IMR-90 (cell line): ENCODE measurements at regions not wholly inside any gene's neighbourhood (a gene's known extent, or its start where the extent isn't known, plus 50 kb on each side); places are given as distances from the start of the nearest gene placed in this dataset.
A peak's percentile ranks its signal among the peaks of the same experiment; 100 is the strongest.

Source experiments
- ATAC-seq: fragments of 200-7000 bp; cut with Tn5 transposase; 2 replicates; pipeline ENCODE4 v1.9.1; 2020; ENCODE audit warnings: low read depth, mild to moderate bottlenecking, moderate library complexity
- BruUV-seq: library from RNA; stranded (reverse); fragments of 400-500 nt; replicated peaks from 2 replicates; lab custom pipeline; 2021; lab: Mats Ljungman, UMichigan
- CTCF ChIA-PET: fragments of 300-600 bp; formaldehyde crosslinking; extraction: SDS; loops from one replicate; lab custom pipeline; 2021; ENCODE audit warnings: antibody characterized with exemption; lab: Yijun Ruan, JAX
- POLR2A ChIA-PET: fragments of 300-600 bp; sonication (Branson Sonifier 250); formaldehyde crosslinking; loops from one replicate; lab custom pipeline; 2022; ENCODE audit warnings: antibody characterized with exemption; ENCODE audit not compliant: unreplicated experiment; lab: Charles Lee
- DNase-seq: peaks from one replicate; pipeline ENCODE4 v3.0.0; 2013
- H2AFZ ChIP-seq: replicated peaks from 2 replicates; pipeline ENCODE3; 2013; ENCODE audit warnings: low read length, mild to moderate bottlenecking; ENCODE audit not compliant: poor library complexity
- H2AK5ac ChIP-seq: 2 replicates; pipeline ENCODE4 v1.6.1; 2013; ENCODE audit warnings: low read depth, low read length, inconsistent platforms
- H2AK9ac ChIP-seq: replicated peaks from 2 replicates; pipeline ENCODE3; 2013; ENCODE audit warnings: mild to moderate bottlenecking, low read depth, low read length, moderate library complexity; ENCODE audit not compliant: poor library complexity
- H2BK120ac ChIP-seq: 2 replicates; pipeline ENCODE4 v1.6.1; 2013; ENCODE audit warnings: low read depth, low read length, inconsistent platforms
- H2BK15ac ChIP-seq: 3 replicates; pipeline ENCODE4 v1.6.1; 2013; ENCODE audit warnings: low read depth, low read length, inconsistent platforms
- H2BK20ac ChIP-seq: 2 replicates; pipeline ENCODE4 v1.6.1; 2013; ENCODE audit warnings: low read depth, mild to moderate bottlenecking, inconsistent platforms, low read length, moderate library complexity
- H2BK5ac ChIP-seq: 2 replicates; pipeline ENCODE4 v1.6.1; 2013; ENCODE audit warnings: mild to moderate bottlenecking, low read depth, low read length, inconsistent platforms; ENCODE audit not compliant: poor library complexity, severe bottlenecking
- H3K14ac ChIP-seq: replicated peaks from 2 replicates; pipeline ENCODE4 v1.6.1; 2013; ENCODE audit warnings: low read depth, low read length, inconsistent platforms
- H3K18ac ChIP-seq: 2 replicates; pipeline ENCODE4 v1.6.1; 2013; ENCODE audit warnings: low read depth, low read length, control low read depth
- H3K23ac ChIP-seq: 2 replicates; pipeline ENCODE4 v1.6.1; 2013; ENCODE audit warnings: low read depth, low read length, inconsistent platforms
- H3K27ac ChIP-seq: 2 replicates; pipeline ENCODE4 v1.5.1; 2013; ENCODE audit warnings: mild to moderate bottlenecking, control low read depth, low read length; ENCODE audit not compliant: insufficient read depth
- H3K27me3 ChIP-seq: 2 replicates; pipeline ENCODE4 v1.6.1; 2013; ENCODE audit warnings: low read length; ENCODE audit not compliant: control insufficient read depth, insufficient read depth
- H3K36me3 ChIP-seq: 2 replicates; pipeline ENCODE4 v1.6.1; 2013; ENCODE audit warnings: low read length, mixed read lengths; ENCODE audit not compliant: control insufficient read depth, insufficient read depth
- H3K4ac ChIP-seq: 2 replicates; pipeline ENCODE4 v1.6.1; 2013; ENCODE audit warnings: low read depth, low read length, inconsistent platforms
- H3K4me1 ChIP-seq: 2 replicates; pipeline ENCODE4 v1.6.1; 2013; ENCODE audit warnings: low read length, mixed read lengths; ENCODE audit not compliant: control insufficient read depth, insufficient read depth
- H3K4me2 ChIP-seq: 2 replicates; pipeline ENCODE4 v1.6.1; 2013; ENCODE audit warnings: low read depth, mild to moderate bottlenecking, control low read depth, low read length, moderate library complexity
- H3K4me3 ChIP-seq: 2 replicates; pipeline ENCODE4 v1.5.1; 2013; ENCODE audit warnings: low read depth, mild to moderate bottlenecking, control low read depth, low read length, moderate library complexity; ENCODE audit not compliant: insufficient read depth
- H3K56ac ChIP-seq: 2 replicates; pipeline ENCODE4 v1.6.1; 2013; ENCODE audit warnings: low read length, inconsistent platforms; ENCODE audit not compliant: insufficient read depth; ENCODE audit errors: extremely low read depth
- H3K79me1 ChIP-seq, 2 experiments: 2 replicates each; pipeline ENCODE4 v1.6.1; 2013; ENCODE audit warnings: low read length in 2 of 2, inconsistent platforms in 1 of 2, low read depth in 1 of 2
- H3K9ac ChIP-seq: 2 replicates; pipeline ENCODE4 v1.6.1; 2013; ENCODE audit warnings: low read depth, low read length, control low read depth
- H3K9me1 ChIP-seq: 2 replicates; pipeline ENCODE4 v1.6.1; 2013; ENCODE audit warnings: low read length, inconsistent platforms; ENCODE audit not compliant: insufficient read depth
- H3K9me3 ChIP-seq: 2 replicates; pipeline ENCODE4 v1.6.1; 2013; ENCODE audit warnings: low read length; ENCODE audit not compliant: control insufficient read depth, insufficient read depth
- H4K20me1 ChIP-seq: 2 replicates; pipeline ENCODE4 v1.6.1; 2013; ENCODE audit warnings: low read length, inconsistent platforms; ENCODE audit not compliant: insufficient read depth
- H4K5ac ChIP-seq: 2 replicates; pipeline ENCODE4 v1.6.1; 2013; ENCODE audit warnings: mild to moderate bottlenecking, low read depth, low read length, control low read depth
- H4K8ac ChIP-seq, 2 experiments: 2 replicates each; pipeline ENCODE4 v1.6.1; 2013; ENCODE audit warnings: low read depth in 2 of 2, low read length in 2 of 2, control low read depth in 1 of 2, inconsistent platforms in 1 of 2
- H4K91ac ChIP-seq: 2 replicates; pipeline ENCODE4 v1.6.1; 2013; ENCODE audit warnings: low read depth, low read length, inconsistent platforms; ENCODE audit not compliant: insufficient read depth
- MAFK ChIP-seq: IDR thresholded peaks from 2 replicates; pipeline ENCODE4 v1.6.1; 2012; ENCODE audit warnings: low read depth, low read length, improper control_type of control experiment
- MAZ ChIP-seq: IDR thresholded peaks from 2 replicates; pipeline ENCODE4 v1.6.1; 2012; ENCODE audit warnings: low read depth, mild to moderate bottlenecking, low read length, improper control_type of control experiment, moderate library complexity, borderline replicate concordance
- POLR2A ChIP-seq: IDR thresholded peaks from 2 replicates; pipeline ENCODE4 v1.6.1; 2012; ENCODE audit warnings: mild to moderate bottlenecking, low read depth, low read length
- RFX5 ChIP-seq: IDR thresholded peaks from 2 replicates; pipeline ENCODE4 v1.8.0; 2012; ENCODE audit warnings: low read depth, mild to moderate bottlenecking, low read length, moderate library complexity
- dilution Hi-C: fragments of 300-500 bp; cut with HindIII; formaldehyde crosslinking; loops from one replicate; pipeline ENCODE4 v1.14.3; 2018; ENCODE audit warnings: low sequenced_read_pairs; ENCODE audit not compliant: unreplicated experiment
- in situ Hi-C: fragments of 300-500 bp; cut with MboI; formaldehyde crosslinking; loops from 3 replicates; pipeline ENCODE4 v1.14.3; 2019; ENCODE audit warnings: low sequenced_read_pairs, inconsistent platforms, mixed read lengths
- intact Hi-C: fragments of 100-400 bp; cut with micrococcal nuclease; formaldehyde crosslinking; loops from 2 replicates; pipeline ENCODE4 v1.10.0; 2022

- no peak for TF ChIP-seq MAZ
- peak; percentile 90 for TF ChIP-seq MAFK
- TF ChIP-seq POLR2A, result no peak
- TF ChIP-seq RFX5, result no peak
- in situ Hi-C loops, result no loop called here
- no peak overlapping the region for H3K14ac ChIP-seq
- H4K20me1 ChIP-seq, result no peaks in the 10 kb centered on the region
- H2AK9ac ChIP-seq, result no peak overlapping the region
- H3K9ac ChIP-seq, result no peak overlapping the region
- intact Hi-C loops, result no loop called here
- no peak for DNase-seq
- dilution Hi-C loops, result no loop called here
- no peaks in the 10 kb centered on the region for H3K79me1 ChIP-seq
- no peak overlapping the region for H3K56ac ChIP-seq
- H3K36me3 ChIP-seq, result no peaks in the 10 kb centered on the region
- H4K91ac ChIP-seq, result no peak overlapping the region
- H3K27ac ChIP-seq, result no peak overlapping the region
- no peaks in the 10 kb centered on the region for H3K27me3 ChIP-seq
- no peak overlapping the region for H3K18ac ChIP-seq
- no peak overlapping the region for H2AK5ac ChIP-seq
- no peak overlapping the region for H2BK20ac ChIP-seq
- H2BK5ac ChIP-seq, result no peak overlapping the region
- no peak overlapping the region for H3K4ac ChIP-seq
- no peak overlapping the region for H2AFZ ChIP-seq
- H3K9me1 ChIP-seq, result no peaks in the 10 kb centered on the region
- no peak overlapping the region for H2BK120ac ChIP-seq
- CTCF ChIA-PET, result no interaction called here
- H3K4me2 ChIP-seq, result no peak overlapping the region
- BruUV-seq, result no TSS peak
- no peak overlapping the region for H4K5ac ChIP-seq
- no peak for ATAC-seq
- H3K4me3 ChIP-seq, result no peak overlapping the region
- H3K23ac ChIP-seq, result no peak overlapping the region
- H2BK15ac ChIP-seq, result no peak overlapping the region
- POLR2A ChIA-PET, result no interaction called here
- H3K9me3 ChIP-seq, result peaks cover 8% of the 10 kb centered on the region
- no peak overlapping the region for H4K8ac ChIP-seq
- H3K4me1 ChIP-seq, result no peaks in the 10 kb centered on the region
These were observed 1274.0 kb downstream of the AMY1C start for GRCh38 chr1:105023719-105024118.
